ENCODE measurements at regions not wholly inside any gene's neighbourhood (a gene's known extent, or its start where the extent isn't known, plus 50 kb on each side); places are given as distances from the start of the nearest gene placed in this dataset.
A peak's percentile ranks its signal among the peaks of the same experiment; 100 is the strongest.

DNA sequence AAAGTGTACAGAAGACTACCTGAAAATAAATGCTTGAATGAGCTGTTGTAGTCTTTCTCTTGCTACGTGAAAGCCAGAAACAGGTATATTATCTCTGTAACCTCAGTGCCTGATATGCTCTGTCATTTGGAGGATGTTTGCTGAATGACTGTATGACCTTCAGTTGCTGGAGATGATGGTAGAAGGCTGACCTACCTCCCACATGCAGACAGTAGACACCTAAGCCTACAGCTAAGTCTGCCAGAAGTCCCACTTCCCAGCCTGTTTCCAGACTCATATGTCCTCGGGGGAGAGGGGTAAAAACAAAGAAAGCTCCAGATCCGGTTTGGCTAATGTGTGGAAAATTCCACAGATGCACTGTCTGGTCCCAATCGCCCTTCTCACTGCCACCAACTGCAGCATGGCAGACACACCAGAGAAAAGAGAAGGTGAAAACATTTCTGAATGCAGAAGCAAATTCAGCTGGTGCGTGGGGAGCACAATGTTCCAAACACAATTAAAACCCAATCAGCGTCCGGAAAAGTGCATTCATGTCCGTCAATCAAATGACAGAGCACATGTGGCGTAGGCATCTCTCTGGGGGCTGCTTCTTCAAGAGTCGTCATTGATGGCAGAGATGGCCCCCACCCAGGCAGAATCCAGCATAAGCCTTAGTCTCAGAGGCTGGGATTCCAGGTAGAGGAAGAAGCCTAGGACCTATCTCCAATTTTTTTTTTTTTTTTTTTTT is 76.3 kb upstream of the TBX3 start:
- H2AFZ ChIP-seq (ENCODE audit: low read depth, low read length), result no peak overlapping the region
- 3% methylated on average over 9 of the region's 10 CpGs for WGBS (ENCODE audit: insufficient coverage, low coverage, missing lambda C conversion rate)
- ChIA-PET CTCF (ENCODE audit: low intra/inter-chr PET ratio) (no interaction called here), POLR2A (no interaction called here)
- H3K9me3 ChIP-seq (replicated peaks; ENCODE audit: control insufficient read depth, insufficient read depth, low read depth, low read length), result no peaks in the 10 kb centered on the region
- no peaks in the 10 kb centered on the region for H3K36me3 ChIP-seq (ENCODE audit: control insufficient read depth, insufficient read depth, low read length)
- H3K79me2 ChIP-seq (ENCODE audit: control insufficient read depth, insufficient read depth, low read length), result no peaks in the 10 kb centered on the region
- no peaks in the 10 kb centered on the region for H3K4me1 ChIP-seq (replicated peaks in 1 of 2; ENCODE audit: control insufficient read depth in 2 of 2, insufficient read depth in 2 of 2, low read length in 2 of 2)
- TF ChIP-seq, protein P1, sequence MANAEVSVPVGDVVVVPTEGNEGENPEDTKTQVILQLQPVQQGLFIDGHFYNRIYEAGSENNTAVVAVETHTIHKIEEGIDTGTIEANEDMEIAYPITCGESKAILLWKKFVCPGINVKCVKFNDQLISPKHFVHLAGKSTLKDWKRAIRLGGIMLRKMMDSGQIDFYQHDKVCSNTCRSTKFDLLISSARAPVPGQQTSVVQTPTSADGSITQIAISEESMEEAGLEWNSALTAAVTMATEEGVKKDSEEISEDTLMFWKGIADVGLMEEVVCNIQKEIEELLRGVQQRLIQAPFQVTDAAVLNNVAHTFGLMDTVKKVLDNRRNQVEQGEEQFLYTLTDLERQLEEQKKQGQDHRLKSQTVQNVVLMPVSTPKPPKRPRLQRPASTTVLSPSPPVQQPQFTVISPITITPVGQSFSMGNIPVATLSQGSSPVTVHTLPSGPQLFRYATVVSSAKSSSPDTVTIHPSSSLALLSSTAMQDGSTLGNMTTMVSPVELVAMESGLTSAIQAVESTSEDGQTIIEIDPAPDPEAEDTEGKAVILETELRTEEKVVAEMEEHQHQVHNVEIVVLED (CRISPR knock-in tag; IDR thresholded peaks at IDR 0.05), result no peak
- TF ChIP-seq, protein P2, sequence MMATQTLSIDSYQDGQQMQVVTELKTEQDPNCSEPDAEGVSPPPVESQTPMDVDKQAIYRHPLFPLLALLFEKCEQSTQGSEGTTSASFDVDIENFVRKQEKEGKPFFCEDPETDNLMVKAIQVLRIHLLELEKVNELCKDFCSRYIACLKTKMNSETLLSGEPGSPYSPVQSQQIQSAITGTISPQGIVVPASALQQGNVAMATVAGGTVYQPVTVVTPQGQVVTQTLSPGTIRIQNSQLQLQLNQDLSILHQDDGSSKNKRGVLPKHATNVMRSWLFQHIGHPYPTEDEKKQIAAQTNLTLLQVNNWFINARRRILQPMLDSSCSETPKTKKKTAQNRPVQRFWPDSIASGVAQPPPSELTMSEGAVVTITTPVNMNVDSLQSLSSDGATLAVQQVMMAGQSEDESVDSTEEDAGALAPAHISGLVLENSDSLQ (IDR thresholded peaks at IDR 0.05), result peak; percentile 60; the same call in 1 of the 2 replicates
- TF ChIP-seq PTBP1 (IDR thresholded peaks at IDR 0.05; ENCODE audit: low read depth, low read length), result no peak
- H3K4me2 ChIP-seq (ENCODE audit: insufficient read depth, low read length), result no peak overlapping the region
- no TSS peak for BruUV-seq (replicated peaks)
- intact Hi-C loops (cut with micrococcal nuclease), result no loop called here
- no peak overlapping the region for H3K9ac ChIP-seq (ENCODE audit: insufficient read depth in 1 of 2, low read depth in 2 of 2, low read length in 2 of 2)
- ATAC-seq (no peak), FAIRE-seq (no peak), DNase-seq (ENCODE audit: extremely low read depth in 1 of 4, low spot score in 3 of 4) (no peak)
- peaks cover 2 to 5% of the 10 kb centered on the region in 2 experiments; a peak in 3 of 5 replicates for H3K27me3 ChIP-seq (ENCODE audit: control insufficient read depth in 2 of 2, insufficient read depth in 2 of 2, low read length in 2 of 2)
- H3K9me1 ChIP-seq (ENCODE audit: control insufficient read depth, insufficient read depth, low read length), result no peaks in the 10 kb centered on the region
- in situ Hi-C loops (cut with MboI), result no loop called here
- H3K27ac ChIP-seq (ENCODE audit: extremely low read depth, low read depth, low read length), result no peak overlapping the region
- H4K20me1 ChIP-seq (replicated peaks; ENCODE audit: control insufficient read depth, insufficient read depth, low read length), result no peaks in the 10 kb centered on the region
- H3K4me3 ChIP-seq, result no peak overlapping the region

Data from K562 (cell line).